GM21367 (cell line): ENCODE measurements at regions not wholly inside any gene's neighbourhood (a gene's known extent, or its start where the extent isn't known, plus 50 kb on each side); places are given as distances from the start of the nearest gene placed in this dataset.
"Not testable (repeated sequence)": the region's sequence is repeated elsewhere in the genome, so short reads cannot be mapped to it uniquely, and the experiment has no call there.

ENCODE experiments used
- ATAC-seq: cut with Tn5 transposase; IDR thresholded peaks from one replicate; pipeline ENCODE4 v1.9.1; 2021; ENCODE audit not compliant: unreplicated experiment

DNA sequence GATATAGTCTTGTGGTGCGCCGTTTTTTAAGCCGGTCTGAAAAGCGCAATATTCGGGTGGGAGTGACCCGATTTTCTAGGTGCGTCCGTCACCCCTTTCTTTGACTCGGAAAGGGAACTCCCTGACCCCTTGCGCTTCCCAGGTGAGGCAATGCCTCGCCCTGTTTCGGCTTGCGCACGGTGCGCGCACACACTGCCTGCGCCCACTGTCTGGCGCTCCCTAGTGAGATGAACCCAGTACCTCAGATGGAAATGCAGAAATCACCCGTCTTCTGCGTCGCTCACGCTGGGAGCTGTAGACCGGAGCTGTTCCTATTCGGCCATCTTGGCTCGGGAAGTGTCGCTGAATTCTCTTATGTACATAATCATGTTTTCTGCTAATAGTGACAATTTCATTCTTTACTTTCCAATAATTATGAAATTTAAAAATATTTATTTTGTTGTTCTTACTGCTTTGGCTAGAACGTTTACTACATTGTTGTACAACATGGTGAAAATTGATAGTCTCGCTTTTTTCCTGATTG is 61.2 kb upstream of the MINDY3 start:
- not testable (repeated sequence) for ATAC-seq

DNA sequence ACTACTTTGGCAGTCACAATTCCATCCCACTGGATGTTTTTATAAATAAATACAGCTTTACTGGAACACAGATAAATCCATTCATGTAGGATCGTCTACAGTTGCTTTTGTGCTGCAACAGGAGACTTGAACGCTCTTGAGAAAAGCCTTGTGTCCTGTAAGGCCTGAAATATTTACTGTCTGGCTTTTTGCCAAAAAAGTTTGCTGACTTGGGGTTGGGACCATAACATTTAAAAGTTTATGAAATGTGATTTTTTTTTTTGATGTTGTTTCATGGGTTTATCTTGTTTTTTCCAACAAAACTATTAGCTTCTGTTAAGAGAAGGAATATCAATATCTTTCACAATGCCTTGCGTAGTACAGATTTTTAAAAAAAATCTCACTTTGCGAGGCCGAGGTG is 71.1 kb upstream of the MINDY3 start:
- ATAC-seq, result no peak

DNA sequence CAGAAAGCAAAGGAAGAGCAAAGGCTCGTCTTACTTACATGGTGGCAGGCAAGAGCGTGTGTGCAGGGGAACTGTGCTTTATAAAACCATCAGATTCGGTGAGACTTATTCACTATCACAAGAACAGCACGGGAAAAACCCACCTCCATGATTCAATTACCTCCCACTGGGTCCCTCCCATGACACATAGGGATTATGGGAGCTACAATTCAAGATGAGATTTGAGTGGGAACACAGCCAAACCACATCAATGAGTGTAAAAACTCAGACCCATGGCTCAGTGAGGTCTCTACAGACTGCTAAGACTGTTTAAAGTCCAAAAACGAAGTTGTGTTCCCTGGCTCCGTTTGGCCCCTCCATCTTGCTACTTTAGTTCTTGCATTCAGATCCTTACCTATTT is 79.2 kb upstream of the MINDY3 start:
- not testable (repeated sequence) for ATAC-seq

DNA sequence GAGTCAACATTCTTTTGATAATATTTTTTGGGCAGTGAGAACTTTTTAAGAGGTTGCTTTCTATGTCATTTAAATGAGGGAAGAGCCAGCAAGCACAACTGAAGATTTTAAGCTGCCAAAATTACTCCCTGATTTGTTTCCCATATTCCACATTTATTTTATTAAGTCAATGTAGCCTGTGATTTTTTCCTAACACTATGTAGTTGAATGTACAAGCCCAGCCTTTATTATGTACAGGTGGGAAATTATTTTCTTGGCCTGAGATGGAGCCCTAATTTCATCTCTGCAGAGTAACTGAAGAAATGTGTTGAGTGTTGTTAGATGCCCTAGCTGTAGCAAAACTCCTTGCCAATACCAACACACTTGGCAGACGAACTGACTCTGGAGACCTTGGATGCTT is 83.1 kb upstream of the MINDY3 start:
- no peak for ATAC-seq

DNA sequence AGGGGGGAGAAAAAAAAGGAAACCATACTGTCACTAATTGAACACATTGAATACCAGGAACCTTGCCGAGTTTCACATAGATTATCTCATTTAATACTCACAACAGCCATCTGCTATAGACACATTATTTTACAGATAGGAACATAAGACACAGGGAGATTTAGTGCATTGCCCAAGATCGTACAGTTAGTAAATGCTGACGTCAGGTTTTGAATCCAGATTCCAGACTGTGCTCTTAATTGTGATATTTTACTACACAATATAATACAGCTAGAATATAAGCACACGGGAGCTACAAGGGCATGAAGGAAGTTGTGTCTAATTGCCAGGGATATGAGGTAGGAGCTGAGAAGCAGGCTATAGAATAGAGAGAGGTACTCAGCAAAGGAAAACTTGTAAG is 93.9 kb upstream of the MINDY3 start:
- ATAC-seq, result no peak

DNA sequence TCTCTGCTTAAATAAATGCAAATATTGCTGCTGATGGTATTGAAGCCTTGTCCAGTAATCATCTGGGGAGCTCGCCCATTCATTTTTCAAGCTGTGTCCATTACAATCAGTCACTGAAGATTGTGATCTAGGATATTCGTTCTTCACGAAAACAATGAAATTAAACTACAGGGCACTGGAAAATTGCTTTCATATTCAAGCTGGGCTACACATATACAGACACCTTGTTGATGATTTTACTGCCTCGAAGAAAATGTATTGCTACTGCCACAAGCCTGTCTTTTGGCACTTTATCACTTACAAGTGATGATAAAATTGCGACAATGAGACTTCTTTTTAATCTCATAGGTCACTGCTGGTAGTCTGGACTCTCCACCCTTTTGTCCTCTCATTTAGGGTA is 100.0 kb upstream of the MINDY3 start:
- ATAC-seq, result no peak

DNA sequence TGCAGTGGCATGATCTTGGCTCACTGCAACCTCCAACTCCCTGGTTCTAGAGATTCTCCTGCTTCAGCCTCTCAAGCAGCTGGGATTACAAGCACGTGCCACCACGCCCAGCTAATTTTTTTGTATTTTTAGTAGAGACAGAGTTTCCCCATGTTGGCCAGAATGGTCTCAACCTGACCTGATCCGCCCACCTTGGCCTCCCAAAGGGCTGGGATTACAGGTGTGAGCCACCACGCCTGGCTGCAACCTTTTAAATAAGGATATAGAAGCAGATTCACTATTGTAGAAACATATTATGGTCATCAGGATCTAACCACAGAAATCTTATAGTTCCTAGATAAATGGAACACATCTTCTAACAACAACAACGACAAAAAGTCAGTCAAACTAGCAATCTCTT is 112.4 kb upstream of the MINDY3 start:
- ATAC-seq, result not testable (repeated sequence)

DNA sequence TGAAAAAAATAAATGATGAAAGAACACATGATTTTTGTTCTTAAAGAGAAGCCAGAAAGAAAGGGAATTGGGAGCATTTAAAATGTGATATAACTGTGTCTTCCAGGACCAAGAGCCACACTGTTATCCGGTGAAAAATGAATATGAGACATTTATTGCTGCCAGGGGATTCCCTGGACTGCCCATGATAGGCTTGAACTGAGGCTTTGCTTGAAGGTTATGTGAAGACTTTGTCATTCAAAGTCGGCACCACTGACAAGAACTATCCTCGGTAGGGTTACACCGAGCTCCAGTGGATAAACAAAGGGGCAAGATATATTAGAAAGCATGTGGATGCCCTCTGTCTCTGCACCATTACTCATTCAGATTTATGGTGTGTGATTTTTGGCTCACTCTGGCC is 125.4 kb upstream of the MINDY3 start:
- no peak for ATAC-seq

DNA sequence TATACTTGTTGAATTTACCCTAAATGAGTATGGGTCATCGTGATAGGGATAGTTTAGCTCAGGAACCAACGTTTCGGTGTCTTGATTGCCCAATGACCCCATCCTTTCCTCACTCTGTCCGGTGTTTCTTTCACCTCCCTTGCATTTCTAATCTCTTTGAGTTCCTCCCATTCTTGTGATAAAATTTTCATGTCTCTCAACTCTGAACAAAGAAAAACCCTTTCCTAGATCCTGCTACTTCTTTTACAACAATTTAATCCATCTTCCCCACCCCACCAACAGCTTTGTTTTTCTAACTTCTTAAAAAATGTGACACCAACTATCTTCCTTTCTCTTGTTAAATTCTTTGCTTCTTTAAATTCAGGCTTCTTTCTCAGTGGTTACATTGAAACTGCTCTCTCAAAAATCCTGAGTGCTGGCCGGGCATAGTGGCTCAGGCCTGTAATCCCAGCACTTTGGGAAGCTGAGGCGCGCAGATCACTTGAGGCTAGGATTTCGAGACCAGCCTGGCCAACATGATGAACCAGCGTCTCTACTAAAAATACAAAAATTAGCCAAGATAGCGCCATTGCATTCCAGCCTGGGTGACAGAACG is 130.3 kb upstream of the MINDY3 start:
- ATAC-seq, result no peak

DNA sequence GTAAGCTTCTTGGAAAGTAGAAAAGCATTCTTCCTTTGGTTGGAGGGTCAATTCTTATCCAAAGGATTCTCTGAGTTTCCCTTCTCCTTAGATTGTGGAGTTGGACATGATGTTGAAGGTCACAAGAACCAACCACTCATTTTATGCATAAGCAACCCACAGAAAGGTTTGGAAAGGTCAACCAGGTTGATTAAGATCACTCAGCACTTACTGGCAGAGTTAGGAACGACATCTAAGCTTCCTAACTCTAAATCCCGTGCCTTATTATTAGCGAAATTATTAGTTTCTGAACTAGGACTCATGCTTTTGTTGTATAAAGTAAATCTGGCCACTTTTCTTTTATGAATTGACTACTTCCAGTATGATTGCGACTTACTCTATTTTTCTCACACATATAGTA is 137.0 kb upstream of the MINDY3 start:
- ATAC-seq, result no peak

DNA sequence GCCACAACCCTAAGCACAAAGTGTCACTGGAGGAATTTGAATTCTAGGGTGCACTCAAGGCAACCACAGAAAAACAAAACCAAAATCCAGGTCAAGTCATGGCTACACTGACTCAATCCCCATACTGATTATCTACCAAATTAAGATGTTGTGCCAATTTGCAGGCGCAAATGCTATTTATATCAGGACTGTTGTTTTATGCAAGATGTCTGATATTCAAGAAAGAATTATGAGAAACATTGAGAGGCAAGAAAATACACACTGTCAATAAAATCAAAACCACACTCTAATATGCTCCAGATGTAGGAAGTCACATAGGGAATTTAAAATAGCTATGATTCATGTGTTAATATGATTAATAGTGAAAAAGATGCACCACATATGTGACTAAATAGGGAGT is 141.3 kb upstream of the MINDY3 start:
- no peak for ATAC-seq

DNA sequence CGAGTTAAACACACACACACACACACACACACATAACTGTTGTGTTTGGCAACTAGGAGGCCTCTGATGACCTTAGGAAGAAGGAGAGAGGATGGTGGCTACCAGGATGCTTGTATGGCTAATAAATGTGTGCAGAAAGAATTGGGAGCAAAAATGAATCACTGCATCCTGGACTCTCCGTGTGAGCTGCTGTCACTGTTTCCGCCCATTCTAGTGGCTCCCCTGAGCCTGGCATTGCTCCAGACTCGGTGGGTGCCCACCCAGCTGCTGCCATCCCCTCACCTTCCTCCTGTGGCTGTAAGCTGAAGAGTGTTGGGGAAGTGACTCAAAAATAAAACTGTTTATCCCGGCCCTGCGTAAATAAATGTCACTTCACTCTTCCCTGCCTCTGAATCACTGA is 149.5 kb upstream of the MINDY3 start:
- ATAC-seq, result no peak

DNA sequence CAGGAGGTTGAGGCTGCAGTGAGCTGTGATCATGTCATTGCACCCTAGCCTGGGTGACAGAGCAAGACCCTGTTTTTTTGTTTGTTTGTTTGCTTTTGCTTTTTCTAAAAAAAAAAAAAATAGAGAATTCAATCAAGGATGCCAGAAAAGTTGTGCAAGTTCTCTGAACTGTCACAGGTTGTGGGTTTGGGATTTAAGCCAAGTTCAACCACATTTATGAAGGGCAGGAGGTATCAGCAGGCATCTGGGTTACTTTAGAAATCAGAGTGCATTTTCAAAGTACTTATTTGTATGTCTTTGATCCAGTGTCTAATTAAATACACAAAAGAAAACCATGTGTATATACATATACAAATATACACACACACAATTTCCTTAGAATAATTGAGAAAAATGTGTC is 151.2 kb upstream of the MINDY3 start:
- no peak for ATAC-seq

DNA sequence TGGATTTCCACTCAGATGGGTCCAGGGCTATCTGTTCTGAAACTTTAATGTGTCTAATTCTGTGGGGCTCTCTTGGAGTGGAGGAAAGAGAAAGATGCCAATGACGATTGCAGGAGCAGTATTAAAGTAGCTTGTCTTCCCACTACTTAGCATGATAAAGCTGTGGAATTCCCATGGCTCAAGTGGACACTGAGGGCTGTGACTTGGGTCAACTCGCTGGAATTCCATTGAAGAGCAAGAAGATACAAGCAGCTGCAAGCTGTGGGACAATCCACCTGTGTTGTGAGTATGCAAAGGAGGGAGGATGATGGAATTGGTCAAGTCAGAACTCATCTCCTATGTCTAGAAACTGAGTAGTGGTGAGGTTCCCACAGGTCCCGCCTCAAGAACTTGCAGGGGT is 154.2 kb upstream of the MINDY3 start:
- no peak for ATAC-seq

DNA sequence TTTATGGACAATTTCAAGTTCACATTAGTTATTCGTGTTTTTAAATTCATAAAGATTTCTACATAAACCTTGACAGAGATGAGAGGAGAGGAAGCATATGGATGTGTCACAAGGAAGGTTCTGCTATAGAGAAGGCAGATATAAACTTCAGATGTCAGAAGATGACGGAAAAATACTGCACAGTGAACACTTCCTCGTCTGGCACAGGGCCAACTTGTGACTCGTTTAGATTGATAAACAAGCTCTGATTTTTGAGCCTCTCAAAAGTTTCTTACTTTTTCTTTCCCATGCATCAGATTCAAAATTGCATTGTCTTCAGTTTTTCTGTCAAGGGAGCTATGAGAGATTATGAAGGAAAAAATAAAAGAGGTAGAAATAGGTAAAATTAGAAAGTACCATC is 156.4 kb upstream of the MINDY3 start:
- no peak for ATAC-seq

DNA sequence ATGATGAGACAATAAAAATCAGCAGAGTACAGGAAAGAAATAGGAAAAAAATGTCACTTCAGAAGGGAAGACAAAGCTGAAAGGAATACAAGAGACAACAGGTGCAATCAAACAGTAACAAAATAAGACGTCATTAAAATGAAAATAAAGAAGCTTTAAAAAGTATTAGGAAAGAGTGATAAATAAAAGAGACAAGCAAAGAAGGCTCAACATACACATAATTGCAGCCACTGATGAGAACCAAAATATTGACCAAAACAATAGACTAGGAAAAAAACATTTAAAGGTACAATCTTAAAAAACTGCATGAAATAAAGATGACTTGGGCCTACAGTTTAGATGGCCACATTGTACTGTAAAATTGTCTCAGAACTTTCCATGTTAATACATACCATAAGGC is 160.5 kb upstream of the MINDY3 start:
- ATAC-seq, result no peak

DNA sequence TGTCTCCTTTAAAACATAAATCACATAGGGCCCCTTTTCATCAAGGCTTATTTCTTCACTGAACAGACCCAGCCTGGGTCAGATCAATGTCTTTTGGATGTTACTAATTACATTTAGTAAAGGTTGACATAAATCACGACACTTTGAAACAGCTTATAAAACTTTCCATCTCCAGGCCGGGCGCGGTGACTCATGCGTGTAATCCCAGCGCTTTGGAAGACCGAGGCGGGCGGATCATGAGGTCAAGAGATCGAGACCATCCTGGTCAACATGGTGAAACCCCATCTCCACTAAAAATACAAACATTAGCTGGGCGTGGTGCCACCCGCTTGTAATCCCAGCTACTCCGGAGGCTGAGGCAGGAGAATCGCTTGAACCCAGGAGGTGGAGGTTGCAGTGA is 166.5 kb upstream of the MINDY3 start:
- ATAC-seq, result not testable (repeated sequence)

DNA sequence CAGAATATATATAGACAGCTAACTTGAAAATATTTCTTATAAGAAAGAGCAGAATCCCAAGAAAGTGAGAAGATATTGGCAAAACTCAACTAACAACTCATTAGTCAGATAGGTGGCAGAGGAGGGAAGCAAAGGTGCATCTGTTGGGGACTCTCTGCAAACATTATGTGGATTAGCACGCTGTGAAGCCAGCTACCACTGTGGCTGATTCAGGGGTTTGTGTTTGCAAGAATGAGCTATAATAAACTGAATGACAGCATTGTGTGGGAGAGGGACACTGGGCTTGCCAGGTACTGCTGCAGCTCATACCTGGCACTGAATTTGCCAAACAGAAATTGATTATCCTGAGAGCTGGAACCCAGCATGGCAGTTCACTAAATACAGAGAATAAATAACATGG is 170.3 kb upstream of the MINDY3 start:
- ATAC-seq, result no peak

DNA sequence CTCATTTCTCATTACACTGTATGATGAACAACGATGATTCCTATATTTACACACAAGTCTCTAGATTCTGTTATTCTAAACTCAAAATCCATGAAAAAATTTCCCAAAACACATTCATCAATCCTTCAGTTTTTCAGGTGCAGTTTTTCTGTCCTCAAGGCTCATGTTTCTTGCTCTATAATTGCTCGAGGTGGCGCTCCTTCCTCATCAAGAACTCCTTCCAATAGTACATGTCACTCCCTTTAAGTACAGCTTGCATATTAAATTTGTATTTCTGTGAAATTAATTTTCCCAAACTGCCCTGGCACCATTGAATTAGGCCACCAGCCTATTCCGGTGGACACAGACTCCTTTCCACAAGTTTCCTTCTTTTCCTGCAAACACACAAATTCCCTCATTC is 188.7 kb upstream of the MINDY3 start:
- no peak for ATAC-seq

DNA sequence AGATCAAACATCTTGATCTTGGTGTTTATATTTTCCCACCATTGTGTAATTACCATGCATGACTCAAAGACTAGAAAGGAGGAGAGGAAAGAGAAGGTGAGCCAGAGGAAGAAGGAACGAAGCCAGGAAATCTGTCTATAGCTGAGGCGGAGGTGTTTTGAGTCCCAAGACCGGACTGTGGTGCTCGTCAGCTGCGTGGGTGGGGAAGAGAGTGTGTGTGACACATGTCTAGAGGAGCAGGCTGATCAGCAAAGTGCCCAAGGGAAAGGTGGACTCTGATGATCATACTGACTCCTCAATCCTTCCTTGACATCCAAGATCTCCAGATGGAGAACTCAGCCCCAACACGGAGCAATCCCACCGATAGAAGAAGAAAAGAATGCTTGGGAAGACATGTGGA is 189.5 kb upstream of the MINDY3 start:
- no peak for ATAC-seq

DNA sequence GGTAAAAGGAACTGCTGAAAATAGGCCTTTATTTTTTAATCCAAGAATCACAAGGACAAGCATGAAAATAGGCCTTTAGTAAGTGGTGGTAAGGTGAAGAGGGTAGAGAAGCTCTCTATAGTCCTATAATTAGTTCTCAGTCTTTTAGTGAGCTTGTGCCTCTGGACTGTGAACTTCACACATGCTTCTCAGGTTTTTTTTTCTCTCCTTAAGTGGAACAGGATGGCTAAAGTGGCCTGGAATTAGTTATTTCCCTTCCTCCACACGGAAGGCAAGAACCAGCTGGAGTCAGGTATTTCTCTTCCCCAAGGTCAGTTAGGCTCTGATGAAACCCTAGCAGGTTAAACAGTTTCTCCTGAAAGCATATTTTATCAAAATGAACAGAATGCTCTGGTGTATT is 203.0 kb upstream of the MINDY3 start:
- no peak for ATAC-seq

DNA sequence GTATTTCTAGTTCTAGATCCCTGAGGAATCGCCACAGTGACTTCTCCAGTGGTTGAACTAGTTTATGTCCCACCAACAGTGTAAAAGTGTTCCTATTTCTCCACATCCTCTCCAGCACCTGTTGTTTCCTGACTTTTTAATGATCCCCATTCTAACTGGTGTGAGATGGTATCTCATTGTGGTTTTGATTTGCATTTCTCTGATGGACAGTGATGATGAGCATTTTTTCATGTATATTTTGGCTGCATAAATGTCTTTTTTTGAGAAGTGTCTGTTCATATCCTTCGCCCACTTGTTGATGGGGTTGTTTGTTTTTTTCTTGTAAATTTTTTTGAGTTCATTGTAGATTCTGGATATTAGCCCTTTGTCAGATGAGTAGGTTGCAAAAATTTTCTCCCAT is 223.2 kb upstream of the MINDY3 start:
- not testable (repeated sequence) for ATAC-seq

DNA sequence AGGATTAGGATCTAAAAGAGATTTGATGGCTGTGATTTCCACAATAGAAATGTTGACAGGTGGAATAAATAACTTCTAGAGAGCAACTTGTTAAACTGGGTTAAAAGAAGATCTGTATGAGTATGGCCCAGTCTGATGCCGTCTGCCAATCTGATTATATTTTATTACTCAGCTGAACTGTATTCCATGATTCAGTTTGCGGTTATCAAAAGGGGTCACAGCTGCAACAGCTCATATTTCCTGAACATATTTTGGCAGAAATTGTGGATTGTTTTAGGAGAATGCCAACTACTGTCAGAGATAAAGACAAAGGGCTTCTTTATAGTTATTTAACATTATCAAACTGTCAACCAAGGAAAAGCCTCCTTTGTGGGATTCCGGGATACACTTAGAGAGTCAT is 244.8 kb upstream of the MINDY3 start:
- ATAC-seq, result no peak
